ENCODE measurements at regions not wholly inside any gene's neighbourhood (a gene's known extent, or its start where the extent isn't known, plus 50 kb on each side); places are given as distances from the start of the nearest gene placed in this dataset.

DNA sequence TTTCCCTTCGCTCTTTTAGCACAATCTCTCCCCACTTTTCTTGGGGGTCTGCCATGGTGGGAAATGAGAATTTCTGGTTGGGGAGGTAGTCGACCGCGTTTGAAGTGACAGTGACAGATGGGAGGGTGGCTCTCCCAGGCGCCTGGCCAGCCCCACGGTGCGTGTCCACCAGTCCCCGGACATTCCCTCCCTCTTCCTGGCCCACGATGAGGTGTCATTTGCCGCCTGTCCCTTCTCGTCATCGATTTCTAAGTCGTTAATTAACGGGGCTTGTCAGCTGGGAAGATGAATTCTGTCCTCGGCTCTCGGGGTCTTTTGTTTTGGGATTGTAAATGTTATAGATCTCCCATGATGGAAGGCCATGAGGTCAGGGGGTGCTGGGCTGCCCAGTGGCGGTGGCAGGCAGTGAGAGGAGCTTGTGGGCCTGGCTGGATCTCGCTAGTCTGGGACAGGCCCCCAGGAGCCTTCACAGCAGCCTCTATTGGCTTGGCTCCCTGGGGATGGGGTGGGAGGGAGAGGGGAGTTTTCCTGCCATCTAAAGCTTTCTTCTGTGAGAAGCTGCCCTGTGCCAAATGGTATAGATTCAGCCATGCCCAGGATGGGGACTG lies 164.2 kb downstream of the MRM1 start:
- 93% methylated on average over 11 of the region's 18 CpGs for whole genome bisulfite sequencing (ENCODE audit: insufficient coverage)
- Histone ChIP-seq H3K4me1 (ENCODE audit: control insufficient read depth in 1 of 2, insufficient read depth in 2 of 2, low read length in 2 of 2) (no peaks in the 10 kb centered on the region), H4K20me1 (ENCODE audit: insufficient read depth, low read length) (no peaks in the 10 kb centered on the region), H3K27me3 (ENCODE audit: control insufficient read depth in 2 of 2, insufficient read depth in 2 of 2, low read length in 2 of 2) (no peaks in the 10 kb centered on the region), H3K9ac (ENCODE audit: insufficient read depth, low read length, poor library complexity, severe bottlenecking) (no peak overlapping the region), H3K36me3 (replicated peaks in 1 of 2; ENCODE audit: control insufficient read depth in 1 of 2, insufficient read depth in 2 of 2, low read length in 2 of 2) (no peaks in the 10 kb centered on the region), H3K9me3 (replicated peaks in 1 of 2; ENCODE audit: control insufficient read depth in 1 of 2, insufficient read depth in 1 of 2, low read length in 2 of 2) (no peaks in the 10 kb centered on the region), H2AFZ (ENCODE audit: insufficient read depth, low read depth, low read length, poor library complexity, severe bottlenecking) (no peak overlapping the region), H3K27ac (ENCODE audit: low read depth in 1 of 2, low read length in 2 of 2) (no peak overlapping the region), H3K79me2 (ENCODE audit: insufficient read depth, low read length) (no peaks in the 10 kb centered on the region), H3K4me3 (replicated peaks in 1 of 3; ENCODE audit: low read depth in 2 of 3, low read length in 3 of 3) (no peak overlapping the region), H3K4me2 (replicated peaks; ENCODE audit: extremely low read depth, low read length, poor library complexity, severe bottlenecking) (no peak overlapping the region)
- no peaks in the 10 kb centered on the region for H3K4me1 Mint-ChIP-seq
- H3K9me3 Mint-ChIP-seq: peaks cover 0 to 5% (median 0%) of the 10 kb centered on the region in 7 donors
- no peak for DNase-seq
- H3K27me3 Mint-ChIP-seq (ENCODE audit: low read depth in 3 of 3): peaks cover 5 to 17% (median 12%) of the 10 kb centered on the region in 3 donors
- no peak overlapping the region for H3K27ac Mint-ChIP-seq
- H3K36me3 Mint-ChIP-seq: no peaks in the 10 kb centered on the region
- no peak overlapping the region for H3K4me3 Mint-ChIP-seq
- intact Hi-C loops (cut with micrococcal nuclease): no loop called here
- TF ChIP-seq, protein P1, sequence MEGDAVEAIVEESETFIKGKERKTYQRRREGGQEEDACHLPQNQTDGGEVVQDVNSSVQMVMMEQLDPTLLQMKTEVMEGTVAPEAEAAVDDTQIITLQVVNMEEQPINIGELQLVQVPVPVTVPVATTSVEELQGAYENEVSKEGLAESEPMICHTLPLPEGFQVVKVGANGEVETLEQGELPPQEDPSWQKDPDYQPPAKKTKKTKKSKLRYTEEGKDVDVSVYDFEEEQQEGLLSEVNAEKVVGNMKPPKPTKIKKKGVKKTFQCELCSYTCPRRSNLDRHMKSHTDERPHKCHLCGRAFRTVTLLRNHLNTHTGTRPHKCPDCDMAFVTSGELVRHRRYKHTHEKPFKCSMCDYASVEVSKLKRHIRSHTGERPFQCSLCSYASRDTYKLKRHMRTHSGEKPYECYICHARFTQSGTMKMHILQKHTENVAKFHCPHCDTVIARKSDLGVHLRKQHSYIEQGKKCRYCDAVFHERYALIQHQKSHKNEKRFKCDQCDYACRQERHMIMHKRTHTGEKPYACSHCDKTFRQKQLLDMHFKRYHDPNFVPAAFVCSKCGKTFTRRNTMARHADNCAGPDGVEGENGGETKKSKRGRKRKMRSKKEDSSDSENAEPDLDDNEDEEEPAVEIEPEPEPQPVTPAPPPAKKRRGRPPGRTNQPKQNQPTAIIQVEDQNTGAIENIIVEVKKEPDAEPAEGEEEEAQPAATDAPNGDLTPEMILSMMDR (IDR thresholded peaks at IDR 0.05): no peak

DNA sequence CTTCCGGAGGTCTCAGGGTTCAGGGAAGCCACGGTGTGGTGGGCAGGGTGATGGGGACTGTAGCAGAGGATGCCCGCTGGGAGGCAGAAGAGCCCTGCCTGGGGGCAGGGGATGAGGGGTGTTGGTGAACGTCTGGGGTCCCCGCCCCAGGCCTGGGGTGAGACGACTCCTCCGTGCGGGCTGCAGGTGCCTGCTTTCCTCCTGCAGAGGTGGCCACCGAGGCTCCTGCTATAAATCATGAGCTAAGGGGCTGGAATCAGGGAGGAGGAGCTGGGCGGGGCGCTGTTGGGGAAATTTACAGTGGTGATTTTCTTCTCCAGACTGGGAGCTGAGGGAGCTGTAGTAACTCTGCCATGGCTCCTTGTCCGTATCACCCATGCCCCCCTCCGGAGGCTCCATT lies 167.0 kb downstream of the MRM1 start:
- no peak overlapping the region for H3K4me3 ChIP-seq (replicated peaks in 1 of 3; ENCODE audit: low read depth in 2 of 3, low read length in 3 of 3)
- H3K79me2 ChIP-seq (ENCODE audit: insufficient read depth, low read length): no peaks in the 10 kb centered on the region
- TF ChIP-seq, protein P1 (IDR thresholded peaks at IDR 0.05): no peak
- no peak overlapping the region for H3K4me2 ChIP-seq (replicated peaks; ENCODE audit: extremely low read depth, low read length, poor library complexity, severe bottlenecking)
- no peak overlapping the region for H3K4me3 Mint-ChIP-seq
- no peaks in the 10 kb centered on the region for H3K36me3 Mint-ChIP-seq
- H3K36me3 ChIP-seq (replicated peaks in 1 of 2; ENCODE audit: control insufficient read depth in 1 of 2, insufficient read depth in 2 of 2, low read length in 2 of 2): no peaks in the 10 kb centered on the region
- H3K27ac ChIP-seq (ENCODE audit: low read depth in 1 of 2, low read length in 2 of 2): no peak overlapping the region
- H3K27me3 Mint-ChIP-seq (ENCODE audit: low read depth in 3 of 3): peaks cover 10 to 37% (median 11%) of the 10 kb centered on the region in 3 donors
- H3K27me3 ChIP-seq (ENCODE audit: control insufficient read depth in 2 of 2, insufficient read depth in 2 of 2, low read length in 2 of 2): peaks cover 2 to 5% of the 10 kb centered on the region in 2 donors
- no peaks in the 10 kb centered on the region for H3K4me1 ChIP-seq (ENCODE audit: control insufficient read depth in 1 of 2, insufficient read depth in 2 of 2, low read length in 2 of 2)
- H3K9me3 ChIP-seq (replicated peaks in 1 of 2; ENCODE audit: control insufficient read depth in 1 of 2, insufficient read depth in 1 of 2, low read length in 2 of 2): no peaks in the 10 kb centered on the region
- no peak for DNase-seq
- H3K9ac ChIP-seq (ENCODE audit: insufficient read depth, low read length, poor library complexity, severe bottlenecking): no peak overlapping the region
- H3K27ac Mint-ChIP-seq: no peak overlapping the region
- H2AFZ ChIP-seq (ENCODE audit: insufficient read depth, low read depth, low read length, poor library complexity, severe bottlenecking): no peak overlapping the region
- H3K9me3 Mint-ChIP-seq: no peaks in the 10 kb centered on the region
- no peaks in the 10 kb centered on the region for H4K20me1 ChIP-seq (ENCODE audit: insufficient read depth, low read length)
- intact Hi-C loops (cut with micrococcal nuclease): no loop called here
- WGBS (ENCODE audit: insufficient coverage): 65% methylated on average over 7 of the region's 13 CpGs
- peaks cover 1% of the 10 kb centered on the region for H3K4me1 Mint-ChIP-seq
